MV-4-11 (cell line): ENCODE measurements at regions not wholly inside any gene's neighbourhood (a gene's known extent, or its start where the extent isn't known, plus 50 kb on each side); places are given as distances from the start of the nearest gene placed in this dataset.

ENCODE experiments used
- DNase-seq: peaks from one replicate; lab custom pipeline; 2025; lab: John Stamatoyannopoulos, UW

- no peak for DNase-seq
These were observed 438.8 kb upstream of the TGFBR2 start for GRCh38 chr3:30167541-30168011.

- DNase-seq: no peak
These were observed 436.9 kb upstream of the TGFBR2 start for GRCh38 chr3:30169487-30169886.

GRCh38 chr3:30170681-30171438 lies 435.5 kb upstream of the TGFBR2 start:
- no peak for DNase-seq

DNA sequence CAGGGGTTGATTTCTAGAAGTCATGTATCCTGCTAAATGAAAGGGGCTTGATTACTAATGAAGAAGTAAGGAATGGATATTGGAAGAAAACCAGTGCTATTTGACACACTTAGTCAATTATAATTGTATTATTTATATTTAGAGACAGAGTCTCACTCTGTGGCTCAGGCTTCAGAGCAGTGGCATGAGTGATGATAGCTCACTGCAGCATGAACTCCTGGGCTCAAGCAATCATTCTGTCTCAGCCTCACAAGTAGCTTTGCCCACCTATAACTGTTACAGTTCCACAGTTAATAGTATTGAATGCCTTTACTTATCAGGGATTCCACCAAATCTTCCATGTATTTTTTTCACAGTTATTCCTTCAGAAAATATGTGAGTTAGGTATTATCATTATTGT lies 432.0 kb upstream of the TGFBR2 start:
- DNase-seq: no peak

DNA sequence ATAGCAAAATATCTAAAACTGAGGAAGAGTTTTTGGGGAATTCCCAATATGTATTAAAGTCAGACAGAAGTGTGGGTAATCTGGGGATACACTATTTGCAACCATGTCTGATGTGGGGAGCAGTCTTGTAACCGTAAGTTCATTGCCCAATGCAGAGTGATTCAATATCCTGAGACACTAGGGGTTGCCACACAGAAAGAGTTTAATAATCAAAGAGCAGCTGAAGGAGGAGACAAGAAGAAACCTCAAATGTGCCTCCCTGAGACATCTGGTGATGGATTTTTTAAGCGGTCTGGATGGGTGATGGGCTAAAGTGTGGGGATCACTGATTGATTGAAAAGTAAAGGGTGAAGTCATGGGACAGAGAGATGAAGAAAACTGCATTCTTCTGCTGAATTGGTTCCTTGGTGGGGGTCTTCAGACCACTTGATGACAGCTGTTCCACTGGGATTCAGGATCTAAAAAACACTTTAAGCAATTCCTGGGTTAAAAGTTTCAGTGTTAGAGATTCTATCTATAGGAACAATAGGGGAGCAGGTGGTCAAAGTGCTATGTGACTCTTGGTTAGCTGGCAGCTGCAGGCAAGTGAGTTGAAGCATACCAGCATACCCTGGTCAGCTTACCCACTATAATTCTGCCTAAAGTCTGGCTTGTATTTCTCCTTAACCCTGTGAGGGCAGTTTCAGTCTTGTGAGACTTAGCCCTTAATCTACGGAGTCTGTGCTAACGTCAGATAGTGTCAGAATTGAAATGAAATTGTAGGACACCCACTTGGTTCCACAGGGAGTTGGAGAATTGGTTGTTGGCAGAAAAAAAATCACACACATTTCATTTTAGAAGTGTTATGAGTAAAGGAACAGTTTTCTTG lies 425.9 kb upstream of the TGFBR2 start:
- peak; percentile 44 for DNase-seq

GRCh38 chr3:30181178-30181465 lies 425.3 kb upstream of the TGFBR2 start:
- no peak for DNase-seq

GRCh38 chr3:30181581-30181980 lies 424.8 kb upstream of the TGFBR2 start:
- DNase-seq: no peak

- no peak for DNase-seq
These were observed 423.0 kb upstream of the TGFBR2 start for GRCh38 chr3:30183421-30183820.

DNA sequence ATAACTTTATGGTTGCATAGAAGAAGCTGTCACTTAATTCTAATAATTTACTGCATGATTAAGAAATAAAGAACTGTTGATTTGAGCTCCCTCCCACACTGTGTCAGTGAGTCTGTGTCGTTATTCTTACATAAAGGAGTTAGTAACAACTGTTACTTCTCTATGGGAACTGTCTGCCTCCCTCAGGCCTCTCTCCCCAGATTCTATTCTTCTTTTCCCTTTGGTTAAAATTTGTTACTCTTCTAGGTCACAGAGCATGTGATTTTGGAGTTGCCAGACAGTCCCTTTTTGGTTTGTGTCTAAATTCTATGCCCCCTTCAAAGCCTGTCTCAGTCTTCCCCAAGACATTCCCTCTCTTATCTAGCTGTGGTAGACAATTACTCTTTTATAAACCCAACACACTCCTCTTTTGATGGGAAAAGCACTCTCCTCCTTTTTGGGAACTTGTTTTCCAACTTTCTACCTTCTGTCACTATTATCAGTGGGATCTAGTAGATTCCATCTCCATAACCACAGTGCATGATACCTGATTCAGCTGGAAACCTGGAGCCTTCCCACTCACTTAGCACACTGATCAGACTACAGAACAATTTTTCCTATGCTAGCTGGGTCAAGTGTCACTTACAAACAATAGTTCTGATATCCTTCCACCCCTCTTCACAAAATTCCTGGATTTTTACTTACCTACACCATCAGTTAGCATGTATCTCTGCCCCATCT lies 422.1 kb upstream of the TGFBR2 start:
- peak; percentile 41 for DNase-seq

DNA sequence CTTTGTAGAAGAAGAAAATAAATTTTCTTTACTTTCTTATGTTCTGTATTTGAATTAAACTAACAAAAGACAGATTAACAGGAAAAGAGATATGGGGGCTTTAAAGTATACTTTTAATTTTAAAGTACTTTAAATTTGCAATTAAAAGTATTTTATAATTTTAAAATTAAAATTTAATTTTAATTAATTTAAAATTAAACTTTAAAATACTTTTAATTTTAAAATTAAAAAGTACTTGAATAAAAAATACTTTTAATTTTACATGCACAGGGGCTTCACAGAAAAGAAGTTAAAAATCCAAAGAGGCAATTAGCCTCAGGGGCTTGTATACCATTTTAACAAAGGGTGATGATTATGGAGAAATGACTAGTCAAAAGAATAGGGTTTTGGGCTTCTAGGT lies 420.5 kb upstream of the TGFBR2 start:
- DNase-seq: no peak

GRCh38 chr3:30186741-30187219 lies 419.6 kb upstream of the TGFBR2 start:
- no peak for DNase-seq

GRCh38 chr3:30187366-30187765 lies 419.0 kb upstream of the TGFBR2 start:
- no peak for DNase-seq

DNA sequence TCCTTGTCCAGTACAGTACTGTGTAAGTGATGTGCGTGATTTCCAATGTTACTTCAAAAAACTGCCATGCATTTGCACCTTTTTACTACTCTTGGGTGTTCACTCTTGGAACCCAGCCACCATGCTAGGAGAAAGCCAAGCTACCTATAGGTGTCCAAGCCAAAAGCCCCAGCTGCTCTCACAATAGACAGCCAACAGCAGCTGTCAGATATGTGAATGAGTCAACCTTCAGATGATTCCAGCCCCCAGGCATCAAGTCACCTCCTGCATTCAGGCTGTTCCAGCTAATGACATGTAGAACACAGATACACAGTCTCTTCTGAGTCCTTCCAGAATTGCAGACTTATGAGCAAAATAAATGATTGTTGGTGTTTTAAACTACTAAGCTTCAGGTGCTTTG lies 417.7 kb upstream of the TGFBR2 start:
- no peak for DNase-seq

DNA sequence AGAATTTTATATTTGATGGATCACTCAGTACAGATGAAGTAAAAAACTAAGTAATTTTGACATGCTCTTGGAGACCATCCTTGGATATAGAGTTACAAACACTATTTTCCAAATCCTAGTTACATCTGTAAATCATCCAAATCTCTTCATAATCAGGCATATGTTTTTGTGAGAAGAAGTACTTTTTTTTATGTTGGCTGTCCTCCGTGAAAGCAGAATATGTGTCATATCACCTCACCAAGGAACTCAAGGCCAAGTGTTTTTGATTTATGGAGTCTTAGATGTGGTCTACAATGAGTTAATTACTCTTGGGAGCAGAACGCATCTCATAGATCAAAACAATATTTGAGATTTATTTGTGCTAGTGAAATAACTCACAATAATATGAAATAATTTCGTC lies 416.5 kb upstream of the TGFBR2 start:
- DNase-seq: no peak

DNA sequence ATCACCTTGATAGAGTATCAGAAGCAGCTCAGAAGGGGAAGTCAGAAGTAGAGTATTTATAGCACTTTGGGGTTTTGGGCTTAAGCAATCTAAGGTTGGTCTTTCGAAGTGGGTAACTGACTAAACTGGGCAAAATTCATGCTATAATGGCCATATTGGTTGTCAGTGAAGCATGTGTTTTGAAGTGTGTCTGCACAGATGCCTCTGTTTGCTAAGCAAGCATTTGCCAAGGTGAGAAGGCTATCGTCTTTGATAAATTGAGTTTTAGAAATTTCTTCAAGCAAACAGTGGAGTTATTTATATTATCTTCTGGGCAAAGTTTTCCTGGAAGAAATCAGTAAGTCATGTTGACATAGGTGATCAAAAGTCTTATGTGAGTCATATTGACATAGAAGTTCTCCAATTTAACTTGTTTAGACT lies 412.8 kb upstream of the TGFBR2 start:
- peak; percentile 79 for DNase-seq

- no peak for DNase-seq
These were observed 411.0 kb upstream of the TGFBR2 start for GRCh38 chr3:30195352-30195751.

DNA sequence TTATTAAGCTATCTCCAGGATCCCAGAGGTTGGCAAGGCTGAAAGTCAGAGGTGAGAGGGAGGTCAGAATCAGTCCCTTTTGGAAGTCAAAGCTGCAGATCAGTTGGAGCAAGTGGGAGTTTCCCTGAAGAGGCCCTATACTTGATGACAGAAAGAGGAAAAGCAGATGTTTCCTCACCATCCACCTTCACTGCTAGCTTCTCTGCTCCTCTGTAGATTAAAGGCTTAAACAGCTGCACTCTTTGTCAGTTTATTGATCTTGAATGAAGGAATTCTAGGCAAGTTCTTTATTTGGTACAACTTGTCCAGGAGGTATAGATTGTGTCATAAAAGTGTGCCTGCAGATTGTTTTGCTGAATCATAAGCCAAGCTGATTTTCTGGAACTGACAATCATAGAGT lies 408.2 kb upstream of the TGFBR2 start:
- DNase-seq: peak; percentile 41

GRCh38 chr3:30199096-30199759 lies 407.2 kb upstream of the TGFBR2 start:
- DNase-seq: peak; percentile 31

GRCh38 chr3:30199855-30200254 lies 406.5 kb upstream of the TGFBR2 start:
- DNase-seq: no peak

DNA sequence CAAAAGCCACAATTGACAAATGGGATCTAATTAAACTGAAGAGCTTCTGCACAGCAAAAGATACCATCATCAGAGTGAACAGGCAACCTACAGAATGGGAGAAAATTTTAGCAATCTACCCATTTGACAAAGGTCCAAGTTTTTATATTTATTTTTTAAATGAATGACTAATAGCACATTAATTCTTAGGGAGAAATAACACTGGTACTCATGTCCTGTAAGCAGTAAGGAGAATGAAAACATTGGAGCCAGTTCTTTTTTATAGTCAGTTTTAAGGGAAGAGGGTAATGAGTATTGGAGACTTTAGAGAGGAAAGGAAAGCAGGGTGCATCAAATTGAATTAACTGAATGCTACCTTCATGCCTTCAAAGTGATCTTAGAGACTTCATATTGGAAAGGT lies 404.7 kb upstream of the TGFBR2 start:
- DNase-seq: no peak

GRCh38 chr3:30203301-30203700 lies 403.1 kb upstream of the TGFBR2 start:
- DNase-seq: no peak

DNA sequence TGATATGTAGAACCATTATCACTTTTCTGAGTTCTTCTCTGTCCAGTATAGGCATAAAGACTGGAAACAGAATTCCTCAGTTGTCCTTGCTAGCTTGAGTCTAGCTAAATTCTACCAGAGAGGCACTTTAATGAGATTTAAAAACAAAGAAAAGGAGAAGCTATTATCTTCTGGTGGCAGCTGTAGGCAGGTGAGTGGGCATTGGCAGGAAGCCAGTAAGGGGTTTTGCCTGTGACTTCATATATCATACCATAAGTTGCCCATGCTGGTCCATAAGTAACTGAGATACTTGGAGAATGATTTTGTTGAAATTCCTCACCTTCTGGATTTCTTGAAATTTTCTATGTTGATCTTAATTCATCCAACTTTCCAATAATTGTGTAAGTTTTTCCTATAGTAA lies 402.3 kb upstream of the TGFBR2 start:
- DNase-seq: no peak
